Neuron (in vitro differentiated cells): ENCODE measurements at regions not wholly inside any gene's neighbourhood (a gene's known extent, or its start where the extent isn't known, plus 50 kb on each side); places are given as distances from the start of the nearest gene placed in this dataset.
"Not testable (repeated sequence)": the region's sequence is repeated elsewhere in the genome, so short reads cannot be mapped to it uniquely, and the experiment has no call there.

Source experiments
- H2AFZ ChIP-seq: one replicate; pipeline ENCODE4 v1.6.1; 2013; ENCODE audit warnings: low read depth, mild to moderate bottlenecking, inconsistent platforms, low read length, moderate library complexity
- H3K27me3 ChIP-seq: one replicate; pipeline ENCODE4 v1.6.1; 2013; ENCODE audit warnings: low read length; ENCODE audit not compliant: insufficient read depth
- H3K36me3 ChIP-seq: one replicate; pipeline ENCODE4 v1.6.1; 2013; ENCODE audit warnings: low read length; ENCODE audit not compliant: insufficient read depth
- H3K4me1 ChIP-seq: one replicate; pipeline ENCODE4 v1.6.1; 2013; ENCODE audit warnings: low read length; ENCODE audit not compliant: insufficient read depth
- H3K4me3 ChIP-seq: 2 replicates; pipeline ENCODE4 v1.5.1; 2013; ENCODE audit warnings: mild to moderate bottlenecking, low read length, moderate library complexity
- H3K9me3 ChIP-seq: one replicate; pipeline ENCODE4 v1.6.1; 2013; ENCODE audit warnings: low read length

- no peak overlapping the region for H2AFZ ChIP-seq
Observed at GRCh38 chr6:121697921-121698320, 262.5 kb downstream of the GJA1 start.

DNA sequence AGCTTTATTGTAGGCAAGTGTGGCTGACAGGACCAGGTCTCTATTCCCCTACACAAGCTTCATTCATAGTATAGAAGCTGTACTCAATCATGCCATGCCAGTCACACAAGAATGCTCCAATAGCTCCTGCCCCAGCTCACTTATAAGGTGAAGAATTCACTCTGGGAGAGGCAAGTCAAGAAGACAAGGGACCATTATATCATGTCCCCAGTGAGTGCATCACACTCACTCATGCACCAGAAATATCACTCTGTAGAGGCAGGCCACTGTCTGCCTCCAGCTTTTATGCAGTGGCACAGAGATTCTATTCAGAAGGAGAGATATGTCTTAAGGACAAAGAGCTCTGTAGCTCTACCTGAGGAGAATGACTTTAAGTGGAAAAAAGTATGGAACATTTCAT lies 263.2 kb downstream of the GJA1 start:
- H3K36me3 ChIP-seq: no peaks in the 10 kb centered on the region
- H3K9me3 ChIP-seq: peaks cover 4% of the 10 kb centered on the region
- no peaks in the 10 kb centered on the region for H3K4me1 ChIP-seq
- H3K27me3 ChIP-seq: no peaks in the 10 kb centered on the region
- H2AFZ ChIP-seq: no peak overlapping the region
- no peak overlapping the region for H3K4me3 ChIP-seq

More at GRCh38 chr6:121697921-121698320, 262.5 kb downstream of the GJA1 start:
- no peak overlapping the region for H3K4me3 ChIP-seq
- no peaks in the 10 kb centered on the region for H3K4me1 ChIP-seq
- no peaks in the 10 kb centered on the region for H3K36me3 ChIP-seq
- H3K9me3 ChIP-seq: peaks cover 3% of the 10 kb centered on the region
- no peaks in the 10 kb centered on the region for H3K27me3 ChIP-seq

- H3K27me3 ChIP-seq: not testable (repeated sequence)
Observed at GRCh38 chr6:121703129-121703528, 267.7 kb downstream of the GJA1 start.

DNA sequence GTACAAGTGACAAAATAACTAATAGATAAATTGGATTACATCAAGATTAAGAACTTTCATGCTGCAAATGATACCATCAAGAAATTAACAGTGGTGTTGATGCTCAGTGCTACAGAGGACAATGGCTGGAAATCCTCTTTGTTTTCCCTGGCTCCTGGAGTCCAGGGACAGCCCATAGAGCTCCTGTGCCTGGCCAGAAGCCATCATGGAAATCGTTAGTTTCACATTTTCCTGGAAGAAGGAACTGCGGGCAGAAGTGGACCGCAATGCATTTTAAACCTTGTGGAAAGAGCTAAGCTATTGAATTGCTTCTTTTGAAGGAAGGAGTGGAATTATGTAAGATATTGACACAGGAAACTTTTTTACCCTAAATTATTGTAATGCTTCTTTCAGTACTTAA lies 276.0 kb downstream of the GJA1 start:
- no peak overlapping the region for H2AFZ ChIP-seq
- H3K4me1 ChIP-seq: no peaks in the 10 kb centered on the region
- no peaks in the 10 kb centered on the region for H3K9me3 ChIP-seq
- no peaks in the 10 kb centered on the region for H3K36me3 ChIP-seq
- H3K4me3 ChIP-seq: no peak overlapping the region
- no peaks in the 10 kb centered on the region for H3K27me3 ChIP-seq

More at GRCh38 chr6:121703129-121703528, 267.7 kb downstream of the GJA1 start:
- not testable (repeated sequence) for H2AFZ ChIP-seq, H3K4me3 ChIP-seq, H3K9me3 ChIP-seq, H3K4me1 ChIP-seq, H3K36me3 ChIP-seq

DNA sequence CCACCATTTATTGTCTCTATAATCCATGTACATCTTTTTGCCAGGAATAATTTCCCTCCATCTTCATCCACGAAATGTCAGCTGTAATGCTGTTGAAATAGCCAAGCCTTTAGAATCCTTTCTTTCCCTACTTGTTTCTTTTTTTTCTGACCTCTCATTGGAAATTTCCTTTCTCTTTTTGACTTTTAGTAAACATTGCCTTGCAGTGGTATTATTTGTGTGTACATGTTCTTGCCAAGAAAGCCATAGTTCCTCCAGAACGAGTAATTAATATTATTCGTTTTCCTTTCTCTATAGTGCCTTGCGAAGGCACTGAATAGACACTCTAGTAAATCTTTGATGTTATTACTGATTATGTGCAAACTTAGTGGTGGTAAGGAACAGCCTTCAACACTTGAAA lies 282.2 kb downstream of the GJA1 start:
- H3K36me3 ChIP-seq: no peaks in the 10 kb centered on the region
- H3K27me3 ChIP-seq: no peaks in the 10 kb centered on the region
- no peak overlapping the region for H3K4me3 ChIP-seq

DNA sequence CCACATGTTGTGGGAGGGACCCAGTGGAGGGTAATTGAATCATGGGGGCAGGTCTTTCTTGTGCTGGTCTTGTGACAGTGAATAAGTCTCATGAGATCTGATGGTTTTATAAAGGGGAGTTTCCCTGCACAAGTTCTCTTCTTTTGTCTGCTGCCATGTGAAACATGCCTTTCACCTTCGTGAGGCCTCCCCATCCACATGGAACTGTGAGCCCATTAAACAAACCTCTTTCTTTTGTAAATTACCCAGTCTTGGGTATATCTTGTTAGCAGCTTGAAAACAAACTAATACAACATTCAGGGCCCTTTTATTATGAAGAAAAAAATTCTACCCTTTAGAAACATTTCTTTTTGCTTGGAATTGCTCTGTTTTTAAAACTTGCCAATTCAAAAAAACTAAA lies 285.4 kb downstream of the GJA1 start:
- H3K9me3 ChIP-seq, H3K4me3 ChIP-seq, H3K27me3 ChIP-seq: not testable (repeated sequence)

More for the DNA sequence above, 282.2 kb downstream of the GJA1 start:
- no peak overlapping the region for H2AFZ ChIP-seq
- no peaks in the 10 kb centered on the region for H3K9me3 ChIP-seq
- no peaks in the 10 kb centered on the region for H3K4me1 ChIP-seq

DNA sequence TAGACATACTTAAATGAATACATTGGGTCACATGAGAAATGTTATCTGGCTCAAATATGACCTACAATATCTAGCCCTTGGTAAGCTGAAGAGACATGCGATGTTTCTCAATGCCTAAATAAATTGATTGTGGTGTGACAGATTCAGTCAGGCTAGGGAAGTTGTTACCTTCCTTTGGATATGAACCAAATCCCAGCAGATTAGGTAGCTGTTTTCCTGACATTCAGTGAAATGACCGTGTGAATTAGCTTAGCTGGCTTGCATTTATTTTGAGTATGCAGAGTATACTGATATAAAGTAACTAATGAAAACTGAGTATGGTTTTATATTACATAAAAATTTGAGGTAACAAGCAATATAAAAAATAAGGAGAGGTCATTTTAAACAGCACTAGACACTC lies 288.2 kb downstream of the GJA1 start:
- Histone ChIP-seq H3K27me3 (no peaks in the 10 kb centered on the region), H3K9me3 (no peaks in the 10 kb centered on the region), H3K4me3 (no peak overlapping the region), H2AFZ (no peak overlapping the region), H3K4me1 (no peaks in the 10 kb centered on the region), H3K36me3 (no peaks in the 10 kb centered on the region)

More for the DNA sequence above, 285.4 kb downstream of the GJA1 start:
- H3K36me3 ChIP-seq, H2AFZ ChIP-seq, H3K4me1 ChIP-seq: not testable (repeated sequence)

DNA sequence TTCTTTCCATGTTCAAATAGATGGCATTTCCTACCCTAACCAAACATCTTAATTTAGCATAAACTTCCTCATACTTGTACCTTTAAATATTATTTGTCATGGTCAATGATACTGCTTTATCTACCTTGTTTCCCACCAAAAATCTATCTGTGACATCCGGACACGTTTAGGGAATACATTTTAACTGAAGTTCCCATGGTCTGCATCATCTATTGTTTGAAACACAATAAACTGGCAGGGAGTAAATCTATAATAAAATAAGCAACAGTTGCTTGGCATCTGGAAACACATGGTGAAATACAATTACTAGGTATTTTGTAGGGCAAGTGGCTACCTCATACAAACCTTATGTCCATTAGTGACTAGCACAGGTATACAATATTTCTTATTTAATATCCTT lies 289.1 kb downstream of the GJA1 start:
- Histone ChIP-seq H3K27me3 (no peaks in the 10 kb centered on the region), H3K4me1 (no peaks in the 10 kb centered on the region), H3K36me3 (no peaks in the 10 kb centered on the region), H3K4me3 (no peak overlapping the region), H3K9me3 (no peaks in the 10 kb centered on the region), H2AFZ (no peak overlapping the region)

DNA sequence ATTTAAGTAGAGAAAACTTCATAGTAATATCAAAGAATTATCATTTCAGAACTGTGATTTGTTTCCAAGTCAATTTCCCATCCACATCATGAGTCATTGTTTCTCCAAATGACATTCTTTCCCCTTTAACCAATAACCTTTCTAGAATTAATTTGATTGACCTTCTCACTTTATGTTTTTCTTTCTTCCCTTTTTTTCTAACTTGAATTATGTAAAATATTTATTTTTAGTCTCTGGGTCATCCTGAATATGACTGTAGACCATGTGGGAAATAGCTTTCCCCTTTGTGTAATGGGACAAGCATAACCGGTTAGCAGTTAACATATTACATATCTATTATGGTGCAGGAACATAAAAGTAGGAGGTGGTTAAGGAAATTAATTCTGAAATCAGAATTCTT lies 291.1 kb downstream of the GJA1 start:
- Histone ChIP-seq H3K4me1 (no peaks in the 10 kb centered on the region), H3K9me3 (no peaks in the 10 kb centered on the region), H3K4me3 (no peak overlapping the region), H2AFZ (no peak overlapping the region), H3K36me3 (no peaks in the 10 kb centered on the region), H3K27me3 (no peaks in the 10 kb centered on the region)

- Histone ChIP-seq H3K27me3 (no peaks in the 10 kb centered on the region), H3K9me3 (no peaks in the 10 kb centered on the region), H3K4me1 (no peaks in the 10 kb centered on the region), H2AFZ (no peak overlapping the region), H3K36me3 (no peaks in the 10 kb centered on the region), H3K4me3 (no peak overlapping the region)
Observed at GRCh38 chr6:121730616-121731015, 295.2 kb downstream of the GJA1 start.

DNA sequence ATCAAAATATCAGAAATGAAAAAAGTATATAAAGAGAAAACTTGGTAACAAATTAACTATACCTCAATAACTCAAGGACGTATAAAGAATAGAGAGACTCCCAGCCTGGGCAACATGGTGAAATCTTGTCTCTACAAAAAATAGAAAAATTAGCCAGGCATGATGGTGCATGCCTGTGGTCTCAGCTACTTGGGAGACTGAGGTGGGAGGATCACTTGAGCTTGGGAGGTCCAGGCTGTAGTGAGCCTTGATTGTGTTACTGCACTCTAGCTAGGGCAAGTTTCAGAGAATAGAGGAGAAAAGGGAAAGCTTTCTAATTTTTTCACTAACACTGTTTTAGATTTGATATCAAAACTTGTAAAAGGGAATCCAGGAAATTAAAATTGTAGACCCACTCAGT lies 295.9 kb downstream of the GJA1 start:
- Histone ChIP-seq H3K9me3 (no peaks in the 10 kb centered on the region), H3K4me1 (no peaks in the 10 kb centered on the region), H3K36me3 (no peaks in the 10 kb centered on the region), H2AFZ (no peak overlapping the region), H3K4me3 (no peak overlapping the region), H3K27me3 (no peaks in the 10 kb centered on the region)

DNA sequence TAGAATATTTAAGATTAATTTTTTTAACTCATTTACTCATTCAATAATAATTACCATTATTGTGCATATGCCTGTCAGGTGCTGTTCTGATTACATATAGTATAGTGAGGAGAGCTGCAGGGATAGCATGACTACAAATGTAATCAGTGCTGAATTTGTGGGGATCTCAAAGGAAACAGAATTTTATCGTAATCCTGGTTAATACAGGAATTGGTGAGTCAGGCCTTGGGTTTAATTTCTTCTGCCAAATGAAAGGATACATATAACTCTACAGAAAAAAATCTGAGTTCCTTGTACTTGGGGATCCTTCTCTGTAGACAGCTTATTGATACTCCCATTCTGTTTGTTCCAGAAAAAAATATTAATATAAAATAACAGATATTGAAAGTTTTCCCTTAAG lies 297.2 kb downstream of the GJA1 start:
- no peak overlapping the region for H2AFZ ChIP-seq
- H3K4me3 ChIP-seq: no peak overlapping the region
- no peaks in the 10 kb centered on the region for H3K4me1 ChIP-seq
- no peaks in the 10 kb centered on the region for H3K9me3 ChIP-seq
- no peaks in the 10 kb centered on the region for H3K27me3 ChIP-seq
- no peaks in the 10 kb centered on the region for H3K36me3 ChIP-seq

- H2AFZ ChIP-seq: no peak overlapping the region
- no peaks in the 10 kb centered on the region for H3K4me1 ChIP-seq
- H3K9me3 ChIP-seq: no peaks in the 10 kb centered on the region
- no peaks in the 10 kb centered on the region for H3K36me3 ChIP-seq
- no peaks in the 10 kb centered on the region for H3K27me3 ChIP-seq
- no peak overlapping the region for H3K4me3 ChIP-seq
Observed at GRCh38 chr6:121733234-121733633, 297.8 kb downstream of the GJA1 start.

DNA sequence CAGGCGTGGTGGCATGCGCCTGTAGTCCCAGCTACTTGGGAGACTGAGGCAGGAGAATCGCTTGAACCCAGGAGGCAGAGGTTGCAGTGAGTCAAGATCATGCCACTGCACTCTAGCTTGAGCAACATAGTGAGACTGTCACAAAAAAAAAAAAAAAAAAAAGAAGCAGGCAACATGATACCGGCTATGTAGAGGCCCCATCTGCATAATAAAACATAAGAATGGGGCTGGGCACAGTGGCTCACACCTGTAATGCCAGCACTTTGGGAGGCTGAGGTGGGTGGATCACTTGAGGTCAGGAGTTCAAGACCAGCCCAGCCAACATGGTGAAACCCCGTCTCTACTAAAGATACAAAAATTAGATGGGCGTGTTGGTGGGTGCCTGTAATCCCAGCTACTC lies 304.7 kb downstream of the GJA1 start:
- H2AFZ ChIP-seq, H3K4me3 ChIP-seq, H3K27me3 ChIP-seq, H3K4me1 ChIP-seq, H3K9me3 ChIP-seq, H3K36me3 ChIP-seq: not testable (repeated sequence)
